GM12878 (cell line): ENCODE measurements at regions not wholly inside any gene's neighbourhood (a gene's known extent, or its start where the extent isn't known, plus 50 kb on each side); places are given as distances from the start of the nearest gene placed in this dataset.

Experiments
- ATAC-seq: fragments of 200-7000 bp; cut with Tn5 transposase; 3 replicates; pipeline ENCODE4 v1.9.1; 2020; ENCODE audit warnings: mild to moderate bottlenecking, moderate library complexity
- BruUV-seq: library from RNA; stranded (reverse); fragments of 400-500 nt; replicated peaks from 2 replicates; lab custom pipeline; 2021; lab: Mats Ljungman, UMichigan
- CTCF ChIA-PET: fragments of 300-600 bp; sonication (Branson Sonifier 250); formaldehyde crosslinking; extraction: SDS; loops from one replicate; lab custom pipeline; 2021; ENCODE audit warnings: inconsistent platforms; lab: Yijun Ruan, JAX
- POLR2A ChIA-PET: fragments of 350-600 bp; formaldehyde crosslinking; extraction: SDS; loops from one replicate; lab custom pipeline; 2021; ENCODE audit warnings: inconsistent platforms; lab: Charles Lee
- RAD21 ChIA-PET: fragments of 300-600 bp; sonication (Branson Sonifier 250); formaldehyde crosslinking; loops from one replicate; lab custom pipeline; 2023; ENCODE audit warnings: antibody characterized with exemption; ENCODE audit not compliant: unreplicated experiment; lab: Charles Lee
- SMC1A ChIA-PET: fragments of 300-600 bp; sonication (Branson Sonifier 250); formaldehyde crosslinking; loops from one replicate; lab custom pipeline; 2023; ENCODE audit not compliant: unreplicated experiment, uncharacterized antibody; lab: Charles Lee
- DNase-seq: peaks from one replicate; pipeline ENCODE4 v3.0.0-alpha.2; 2011; ENCODE audit warnings: low read depth, low spot score
- FAIRE-seq: peaks from 3 replicates; lab custom pipeline; 2011; peaks lifted over from hg19 to GRCh38; lab: Jason Lieb, UNC
- H2AFZ ChIP-seq: 2 replicates; pipeline ENCODE4 v1.6.0; 2011; ENCODE audit warnings: low read depth, low read length, control low read depth; ENCODE audit not compliant: control insufficient read depth
- H3K27ac ChIP-seq: 2 replicates; pipeline ENCODE4 v1.5.1; 2011; ENCODE audit warnings: control low read depth; ENCODE audit not compliant: control insufficient read depth, insufficient read depth
- H3K27me3 ChIP-seq, 2 experiments: replicated peaks in 1 of 2; 2 replicates each; pipeline versions ENCODE4 v1.6.0 to v1.6.1; 2011; ENCODE audit warnings: low read length in 1 of 2; ENCODE audit not compliant: control insufficient read depth in 2 of 2, insufficient read depth in 2 of 2
- H3K36me3 ChIP-seq, 2 experiments: 2 replicates each; pipeline ENCODE4 v1.5.1; 2011; ENCODE audit warnings: low read length in 1 of 2; ENCODE audit not compliant: control insufficient read depth in 2 of 2, insufficient read depth in 2 of 2
- H3K4me1 ChIP-seq: 2 replicates; pipeline ENCODE4 v1.6.1; 2011; ENCODE audit warnings: mild to moderate bottlenecking, low read length, moderate library complexity, mixed read lengths; ENCODE audit not compliant: control insufficient read depth, insufficient read depth
- H3K4me2 ChIP-seq: 2 replicates; pipeline ENCODE4 v1.6.0; 2011; ENCODE audit warnings: control low read depth; ENCODE audit not compliant: control insufficient read depth, insufficient read depth
- H3K4me3 ChIP-seq: fragments of 200-600 bp; sonication (generic); 2 replicates; pipeline ENCODE4 v1.5.1; 2016
- H3K79me2 ChIP-seq: 2 replicates; pipeline ENCODE4 v1.6.0; 2011; ENCODE audit warnings: low read length; ENCODE audit not compliant: control insufficient read depth, insufficient read depth
- H3K9ac ChIP-seq: 2 replicates; pipeline ENCODE4 v1.8.0; 2011; ENCODE audit warnings: low read length, control low read depth, mixed read lengths; ENCODE audit not compliant: control insufficient read depth, insufficient read depth
- H3K9me3 ChIP-seq: replicated peaks from 3 replicates; pipeline ENCODE4 v1.5.1; 2011; ENCODE audit warnings: mild to moderate bottlenecking, low read length; ENCODE audit not compliant: control insufficient read depth, insufficient read depth
- H4K20me1 ChIP-seq: 2 replicates; pipeline ENCODE4 v1.6.0; 2011; ENCODE audit not compliant: control insufficient read depth, insufficient read depth
- BCLAF1 ChIP-seq: fragments of 450-650 bp; IDR thresholded peaks from 2 replicates; pipeline ENCODE4 v1.6.1; 2017; ENCODE audit warnings: antibody characterized with exemption, mild to moderate bottlenecking, moderate library complexity
- WGBS: methylation state at CpG from one replicate; pipeline ENCODE4 v1.1.6; 2016; ENCODE audit warnings: low lambda C conversion rate; ENCODE audit not compliant: insufficient replicate concordance, insufficient coverage; ENCODE audit errors: missing lambda C conversion rate; 5-methylcytosine and 5-hydroxymethylcytosine counted together
- in situ Hi-C: fragments of 300-500 bp; cut with MboI; formaldehyde crosslinking; loops from 9 replicates; pipeline ENCODE4 v1.14.3; 2018; ENCODE audit warnings: mixed read lengths
- intact Hi-C: fragments of 100-400 bp; cut with micrococcal nuclease; formaldehyde crosslinking; loops from one replicate; pipeline ENCODE4 v1.14.2; 2022; ENCODE audit not compliant: unreplicated experiment

GRCh38 chr18:44497757-44498490 is 182.8 kb upstream of the SETBP1 start:
- FAIRE-seq (no peak), DNase-seq (no peak), ATAC-seq (no peak)
- H3K27ac ChIP-seq = no peak overlapping the region
- no peak for TF ChIP-seq BCLAF1
- no peaks in the 10 kb centered on the region for H3K79me2 ChIP-seq
- ChIA-PET CTCF (no interaction called here), SMC1A (no interaction called here), POLR2A (no interaction called here), RAD21 (no interaction called here)
- no peaks in the 10 kb centered on the region for H4K20me1 ChIP-seq
- WGBS = 42% methylated on average over 3 of the region's 3 CpGs
- no peak overlapping the region for H2AFZ ChIP-seq
- in situ Hi-C loops (no loop called here), intact Hi-C loops (no loop called here)
- H3K9ac ChIP-seq = no peak overlapping the region
- no peaks in the 10 kb centered on the region for H3K36me3 ChIP-seq
- H3K4me3 ChIP-seq = no peak overlapping the region
- H3K27me3 ChIP-seq = no peaks in the 10 kb centered on the region
- H3K4me1 ChIP-seq = no peaks in the 10 kb centered on the region
- no peak overlapping the region for H3K4me2 ChIP-seq
- BruUV-seq = no TSS peak
- no peaks in the 10 kb centered on the region; the same call in 2 of the 3 replicates for H3K9me3 ChIP-seq
